ENCODE measurements at regions not wholly inside any gene's neighbourhood (a gene's known extent, or its start where the extent isn't known, plus 50 kb on each side); places are given as distances from the start of the nearest gene placed in this dataset.

GRCh38 chr6:169052462-169052861, 201.2 kb downstream of the THBS2 start:
- DNase-seq, result no peak
- Histone ChIP-seq H3K27ac (no peak overlapping the region), H3K4me1 (no peaks in the 10 kb centered on the region), H3K27me3 (no peaks in the 10 kb centered on the region), H3K36me3 (no peaks in the 10 kb centered on the region), H3K4me3 (no peak overlapping the region), H3K9me3 (peaks cover 0 to 4% (median 0%) of the 10 kb centered on the region in 4 donors)
- intact Hi-C loops (cut with DNase I; ENCODE audit: low total_unique reads), result no loop called here
- no peak for TF ChIP-seq POLR2A (IDR thresholded peaks at IDR 0.05)
- TF ChIP-seq EP300 (IDR thresholded peaks at IDR 0.05), result no peak
- TF ChIP-seq, protein P1, sequence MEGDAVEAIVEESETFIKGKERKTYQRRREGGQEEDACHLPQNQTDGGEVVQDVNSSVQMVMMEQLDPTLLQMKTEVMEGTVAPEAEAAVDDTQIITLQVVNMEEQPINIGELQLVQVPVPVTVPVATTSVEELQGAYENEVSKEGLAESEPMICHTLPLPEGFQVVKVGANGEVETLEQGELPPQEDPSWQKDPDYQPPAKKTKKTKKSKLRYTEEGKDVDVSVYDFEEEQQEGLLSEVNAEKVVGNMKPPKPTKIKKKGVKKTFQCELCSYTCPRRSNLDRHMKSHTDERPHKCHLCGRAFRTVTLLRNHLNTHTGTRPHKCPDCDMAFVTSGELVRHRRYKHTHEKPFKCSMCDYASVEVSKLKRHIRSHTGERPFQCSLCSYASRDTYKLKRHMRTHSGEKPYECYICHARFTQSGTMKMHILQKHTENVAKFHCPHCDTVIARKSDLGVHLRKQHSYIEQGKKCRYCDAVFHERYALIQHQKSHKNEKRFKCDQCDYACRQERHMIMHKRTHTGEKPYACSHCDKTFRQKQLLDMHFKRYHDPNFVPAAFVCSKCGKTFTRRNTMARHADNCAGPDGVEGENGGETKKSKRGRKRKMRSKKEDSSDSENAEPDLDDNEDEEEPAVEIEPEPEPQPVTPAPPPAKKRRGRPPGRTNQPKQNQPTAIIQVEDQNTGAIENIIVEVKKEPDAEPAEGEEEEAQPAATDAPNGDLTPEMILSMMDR (IDR thresholded peaks at IDR 0.05), result no peak
- no peak for TF ChIP-seq POLR2AphosphoS5 (IDR thresholded peaks at IDR 0.05)

- intact Hi-C loops (cut with DNase I; ENCODE audit: low total_unique reads), result no loop called here
- Histone ChIP-seq H3K9me3 (peaks cover 0 to 4% (median 0%) of the 10 kb centered on the region in 4 donors), H3K36me3 (no peaks in the 10 kb centered on the region), H3K27ac (no peak overlapping the region), H3K4me1 (no peaks in the 10 kb centered on the region), H3K4me3 (no peak overlapping the region), H3K27me3 (no peaks in the 10 kb centered on the region)
- DNase-seq, result no peak
- WGBS, 5 donors, result 74 to 95% (median 82%) methylated on average over 1 of the region's 1 CpG
- TF ChIP-seq POLR2A (IDR thresholded peaks at IDR 0.05), result no peak
- TF ChIP-seq POLR2AphosphoS5 (IDR thresholded peaks at IDR 0.05), result no peak
- no peak for TF ChIP-seq EP300 (IDR thresholded peaks at IDR 0.05)
- TF ChIP-seq, protein P1 (IDR thresholded peaks at IDR 0.05), result no peak
Observed at GRCh38 chr6:169051371-169051770, 202.3 kb downstream of the THBS2 start.

DNA sequence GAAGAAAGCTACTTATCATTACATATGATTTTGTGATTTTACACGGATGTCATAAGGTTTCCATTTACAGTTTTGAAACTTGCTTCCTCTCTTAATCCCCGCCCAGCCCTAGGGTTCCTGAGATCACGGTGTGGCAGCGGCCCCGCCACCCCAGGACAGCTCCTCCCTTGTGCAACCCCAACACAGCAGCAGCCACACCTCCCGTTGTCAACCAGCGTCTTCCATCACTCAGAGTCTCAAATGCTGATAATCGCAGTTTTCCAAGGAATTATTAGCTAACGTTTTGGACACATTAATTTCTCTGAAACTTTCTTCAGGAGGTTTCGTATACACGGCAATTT, 204.8 kb downstream of the THBS2 start:
- WGBS, 5 donors, result 78 to 90% (median 83%) methylated on average over 11 of the region's 11 CpGs
- no peaks in the 10 kb centered on the region for H3K9me3 ChIP-seq
- intact Hi-C loops (cut with DNase I; ENCODE audit: low total_unique reads), result no loop called here
- H3K27me3 ChIP-seq, result no peaks in the 10 kb centered on the region
- H3K4me1 ChIP-seq, result peaks cover 0 to 5% (median 0%) of the 10 kb centered on the region in 4 donors
- H3K36me3 ChIP-seq, result no peaks in the 10 kb centered on the region
- DNase-seq, result no peak
- no peak overlapping the region for H3K4me3 ChIP-seq
- no peak overlapping the region for H3K27ac ChIP-seq
- TF ChIP-seq EP300 (IDR thresholded peaks at IDR 0.05) (no peak), POLR2A (IDR thresholded peaks at IDR 0.05) (no peak)

DNA sequence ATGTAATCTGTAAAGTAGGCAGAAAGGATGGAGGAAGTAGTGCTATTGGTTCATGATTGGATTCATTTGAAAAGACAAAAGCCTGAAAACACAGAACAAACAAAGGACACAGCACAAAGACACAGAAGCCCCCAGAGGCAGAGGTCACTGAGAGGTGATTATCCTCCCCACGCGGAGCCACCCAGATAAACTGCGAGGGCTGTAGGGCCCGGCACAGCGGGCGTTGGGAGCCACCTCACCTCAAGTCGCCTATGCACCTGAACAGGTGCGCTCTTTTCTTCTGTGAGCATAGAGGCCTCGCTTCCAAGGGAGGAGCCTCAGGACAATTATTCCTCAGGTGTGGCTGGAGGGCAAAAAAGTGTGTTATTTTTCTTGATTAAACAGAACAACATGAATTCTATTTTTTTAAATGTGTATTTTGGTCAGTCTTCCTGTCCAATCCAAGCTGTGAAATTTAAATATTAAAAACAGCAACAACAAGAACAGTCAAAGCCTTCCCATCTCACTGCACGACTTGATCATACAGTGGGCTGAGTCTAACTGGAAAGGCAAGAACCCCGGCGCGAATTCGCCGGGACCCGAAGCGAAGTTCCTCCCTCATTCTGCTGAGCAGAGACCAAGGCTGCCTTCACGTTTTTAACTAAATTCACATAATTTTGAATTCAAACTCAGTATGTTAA, 205.3 kb downstream of the THBS2 start:
- Histone ChIP-seq H3K9me3 (no peaks in the 10 kb centered on the region), H3K4me3 (no peak overlapping the region), H3K36me3 (no peaks in the 10 kb centered on the region), H3K27me3 (no peaks in the 10 kb centered on the region), H3K4me1 (peaks cover 0 to 5% (median 0%) of the 10 kb centered on the region in 4 donors), H3K27ac (no peak overlapping the region)
- 84 to 92% (median 86%) methylated on average over 18 of the region's 18 CpGs for whole genome bisulfite sequencing, 5 donors
- intact Hi-C loops (cut with DNase I; ENCODE audit: low total_unique reads), result no loop called here
- no peak for DNase-seq
- TF ChIP-seq POLR2A (IDR thresholded peaks at IDR 0.05), result no peak

DNA sequence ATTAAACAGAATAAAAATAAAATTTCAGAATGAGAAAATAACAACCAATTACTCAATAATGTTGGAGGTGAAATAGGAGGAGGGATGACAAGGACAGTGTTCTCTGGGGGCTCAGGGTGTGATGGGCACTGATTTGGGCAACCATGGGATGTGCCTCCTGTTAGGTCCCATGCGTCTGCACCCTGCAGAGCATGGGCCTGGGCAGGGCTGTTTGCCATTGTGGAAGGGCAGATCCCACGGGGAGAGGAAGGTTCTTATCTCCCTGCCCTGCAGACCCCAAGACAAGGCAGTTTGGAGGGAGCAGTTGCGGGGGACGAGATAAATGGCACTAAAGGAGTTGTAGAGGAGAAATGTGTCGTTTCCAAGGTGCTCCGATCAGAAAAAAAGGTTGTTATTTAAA, 206.3 kb downstream of the THBS2 start:
- 66 to 75% (median 71%) methylated on average over 6 of the region's 6 CpGs for WGBS, 5 donors
- DNase-seq, result no peak
- Histone ChIP-seq H3K4me1 (peaks cover 0 to 5% (median 0%) of the 10 kb centered on the region in 4 donors), H3K36me3 (no peaks in the 10 kb centered on the region), H3K27ac (no peak overlapping the region), H3K4me3 (no peak overlapping the region), H3K27me3 (no peaks in the 10 kb centered on the region), H3K9me3 (no peaks in the 10 kb centered on the region)
- TF ChIP-seq POLR2AphosphoS5 (IDR thresholded peaks at IDR 0.05), result no peak
- TF ChIP-seq POLR2A (IDR thresholded peaks at IDR 0.05), result no peak
- no peak for TF ChIP-seq EP300 (IDR thresholded peaks at IDR 0.05)
- TF ChIP-seq, protein P1 (IDR thresholded peaks at IDR 0.05), result no peak
- intact Hi-C loops (cut with DNase I; ENCODE audit: low total_unique reads), result no loop called here

Data from stomach (tissue), 8 donors.